ENCODE measurements at regions not wholly inside any gene's neighbourhood (a gene's known extent, or its start where the extent isn't known, plus 50 kb on each side); places are given as distances from the start of the nearest gene placed in this dataset.

DNA sequence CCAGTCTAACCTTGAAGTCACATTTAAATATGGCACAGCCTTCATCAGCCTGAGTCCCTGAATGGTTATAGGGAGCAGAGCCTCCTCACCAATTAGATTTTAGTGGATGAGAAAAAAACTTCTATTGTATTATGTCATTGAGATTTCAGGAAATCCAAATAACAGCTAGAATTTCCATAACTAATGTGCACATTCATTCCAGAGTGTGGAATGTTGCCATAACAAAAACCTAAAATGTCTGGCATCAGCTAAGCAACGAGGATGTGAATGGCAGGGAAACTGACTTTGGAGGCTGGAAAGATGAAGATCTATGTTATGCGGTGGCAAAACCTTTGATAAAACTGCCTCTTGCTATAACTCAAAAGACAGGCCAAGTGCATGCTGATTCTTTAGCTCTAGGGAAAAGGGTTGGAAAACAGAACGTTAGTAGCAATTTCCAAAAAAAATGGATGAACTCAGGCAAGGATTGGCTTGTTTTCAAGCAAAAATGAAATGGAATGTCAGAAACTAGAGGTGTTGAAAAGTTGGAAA lies 91.3 kb upstream of the NFIB start:
- Mint-ChIP-seq H3K9me3 (no peaks in the 10 kb centered on the region), H3K4me3 (no peak overlapping the region), H3K4me1 (no peaks in the 10 kb centered on the region), H3K27me3 (peaks cover 8% of the 10 kb centered on the region), H3K27ac (no peak overlapping the region)
- DNase-seq (no peak), ATAC-seq (no peak)

DNA sequence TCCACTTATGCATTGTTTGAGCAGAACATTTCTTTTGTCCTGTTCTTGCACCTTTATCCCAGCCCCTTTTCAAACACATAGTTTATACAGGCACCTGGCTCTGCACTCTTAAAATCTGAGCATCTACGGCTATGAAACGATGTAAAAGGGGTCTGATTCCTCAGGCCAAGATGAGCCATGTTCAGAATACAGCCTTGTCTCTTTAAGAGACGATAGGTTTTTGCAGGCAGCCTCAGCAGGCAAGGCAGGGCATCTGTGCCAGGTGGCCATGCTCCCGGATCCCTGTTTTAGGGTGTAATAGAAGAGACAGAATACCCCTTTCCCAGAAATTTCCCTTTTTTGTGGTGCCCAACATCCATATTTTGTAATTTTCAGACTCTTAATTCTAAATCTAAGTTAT lies 89.1 kb upstream of the NFIB start:
- DNase-seq (no peak), ATAC-seq (no peak)
- Mint-ChIP-seq H3K27me3 (no peaks in the 10 kb centered on the region), H3K9me3 (no peaks in the 10 kb centered on the region), H3K27ac (no peak overlapping the region), H3K4me3 (no peak overlapping the region), H3K4me1 (no peaks in the 10 kb centered on the region)

DNA sequence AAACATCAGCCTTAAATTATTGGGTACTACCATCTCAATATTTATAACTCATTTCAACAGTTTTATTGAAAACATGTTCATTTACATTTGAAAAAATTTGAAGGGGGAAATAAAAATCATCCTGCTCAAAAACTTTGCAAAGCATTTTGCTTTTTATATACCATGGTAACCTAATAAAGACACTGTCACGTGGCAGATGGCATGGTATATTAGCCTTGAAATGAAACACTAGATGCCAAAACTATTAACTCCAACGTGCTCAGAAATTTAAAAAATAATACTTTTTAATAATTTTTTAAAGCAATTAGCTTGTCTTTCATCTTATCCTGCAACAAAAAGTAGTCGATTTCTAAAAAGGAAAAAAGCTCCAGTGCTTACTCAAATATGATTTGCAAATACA lies 88.6 kb upstream of the NFIB start:
- ATAC-seq (no peak), DNase-seq (no peak)
- H3K27ac Mint-ChIP-seq = no peak overlapping the region
- H3K4me3 Mint-ChIP-seq = no peak overlapping the region
- no peaks in the 10 kb centered on the region for H3K9me3 Mint-ChIP-seq
- H3K4me1 Mint-ChIP-seq = no peaks in the 10 kb centered on the region
- H3K27me3 Mint-ChIP-seq = no peaks in the 10 kb centered on the region

DNA sequence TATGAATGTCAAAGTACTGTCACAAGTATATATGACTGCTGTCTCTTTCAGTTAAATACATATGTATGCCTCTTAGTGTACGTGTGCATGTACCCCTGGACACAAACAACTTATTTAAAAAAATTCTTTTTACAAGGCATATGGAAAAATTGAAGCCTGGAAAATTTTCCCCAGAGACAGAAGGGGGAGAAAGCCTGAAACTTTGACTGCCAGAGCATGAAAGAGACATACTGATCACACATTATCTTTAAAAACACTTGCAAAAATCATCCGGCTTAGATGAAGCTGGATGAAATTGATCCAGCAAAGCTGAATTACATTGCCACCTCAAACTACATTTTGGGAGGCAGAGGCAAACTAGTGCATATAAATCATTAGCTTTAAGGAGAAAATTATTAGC lies 88.0 kb upstream of the NFIB start:
- no peak overlapping the region for H3K27ac Mint-ChIP-seq
- DNase-seq = no peak
- no peaks in the 10 kb centered on the region for H3K9me3 Mint-ChIP-seq
- no peak for ATAC-seq
- no peaks in the 10 kb centered on the region for H3K4me1 Mint-ChIP-seq
- H3K27me3 Mint-ChIP-seq = no peaks in the 10 kb centered on the region
- H3K4me3 Mint-ChIP-seq = no peak overlapping the region

DNA sequence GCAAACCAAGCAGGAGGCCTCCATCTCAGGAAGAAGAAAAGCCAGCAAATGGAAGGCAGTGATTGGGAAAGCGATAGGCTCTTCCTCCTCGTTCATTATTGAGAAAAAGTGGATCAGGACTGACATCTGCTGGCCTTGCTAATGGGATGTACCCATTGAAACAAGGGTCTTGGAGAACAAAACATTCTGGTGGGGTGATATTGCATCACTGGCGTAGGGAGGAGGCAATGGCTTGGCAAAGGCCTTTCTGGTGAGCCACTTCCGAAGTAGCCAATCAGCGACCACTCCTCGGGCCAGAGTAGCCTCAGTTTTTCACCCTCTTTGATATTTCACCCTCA lies 86.7 kb upstream of the NFIB start:
- no peak for DNase-seq
- no peak for ATAC-seq
- Mint-ChIP-seq H3K4me1 (no peaks in the 10 kb centered on the region), H3K27ac (no peak overlapping the region), H3K9me3 (no peaks in the 10 kb centered on the region), H3K27me3 (no peaks in the 10 kb centered on the region), H3K4me3 (no peak overlapping the region)

DNA sequence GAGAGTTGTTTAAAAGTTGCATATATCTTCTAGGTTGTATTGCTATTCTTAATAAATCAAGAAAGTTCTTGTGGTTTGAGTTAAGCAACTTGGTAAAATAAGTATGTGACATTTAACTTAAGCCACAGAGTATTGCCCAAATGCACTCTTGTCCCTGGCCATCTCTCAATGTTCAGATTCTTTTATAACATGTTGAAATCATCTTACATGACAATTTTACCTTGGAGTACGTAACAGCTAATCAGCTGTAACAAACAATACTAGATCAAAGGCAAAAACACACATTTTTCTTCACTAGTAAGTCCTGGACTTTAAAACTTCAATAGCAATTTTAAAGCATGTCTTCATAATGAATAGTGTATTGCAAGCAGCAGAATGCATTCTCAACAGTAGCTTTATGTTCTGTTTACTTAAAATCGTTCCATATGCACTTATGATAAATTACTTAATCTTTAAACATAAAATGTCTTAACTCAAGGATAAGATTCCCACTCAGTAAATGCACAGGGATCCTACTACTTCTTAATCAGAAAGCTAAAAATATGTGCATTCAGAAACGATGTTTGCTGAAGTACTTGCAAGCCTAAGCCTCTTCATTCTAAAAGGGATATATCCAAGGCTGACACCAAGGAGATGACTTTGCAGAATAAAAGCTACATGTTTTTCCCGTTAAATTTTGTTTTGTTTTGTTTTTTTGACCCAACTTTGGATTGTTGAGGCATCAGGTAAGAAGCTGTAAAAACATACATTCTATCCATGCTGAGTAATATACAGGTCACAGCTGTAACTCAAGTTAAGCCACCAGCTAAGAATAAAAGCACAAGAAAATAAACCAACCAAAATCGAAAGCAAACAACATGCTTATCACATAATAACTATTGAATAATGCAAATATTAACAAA lies 86.1 kb upstream of the NFIB start:
- Mint-ChIP-seq H3K27me3 (no peaks in the 10 kb centered on the region), H3K27ac (no peak overlapping the region), H3K9me3 (no peaks in the 10 kb centered on the region), H3K4me1 (no peaks in the 10 kb centered on the region), H3K4me3 (no peak overlapping the region)
- ATAC-seq = no peak
- DNase-seq = no peak

DNA sequence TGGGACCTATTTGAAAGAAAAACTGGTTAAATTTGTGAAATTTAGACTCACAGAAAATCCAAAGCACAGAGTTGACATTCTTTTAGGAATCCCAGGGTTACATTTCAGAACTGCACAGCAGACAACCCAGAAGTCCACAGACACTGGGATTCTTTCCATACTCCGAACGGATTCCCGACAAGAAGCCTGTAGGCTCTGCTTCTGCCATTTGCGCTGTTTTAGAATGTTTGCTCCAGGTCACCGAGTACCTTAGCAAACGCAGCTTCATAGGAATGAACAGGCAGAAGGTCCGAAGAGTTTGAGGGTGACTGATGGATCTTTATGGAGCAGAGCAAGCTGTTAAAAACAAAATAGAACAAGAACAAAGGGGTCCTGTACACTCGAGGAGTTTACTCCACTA lies 84.5 kb upstream of the NFIB start:
- ATAC-seq (no peak), DNase-seq (no peak)
- Mint-ChIP-seq H3K27ac (no peak overlapping the region), H3K4me3 (no peak overlapping the region), H3K9me3 (peaks cover 0 to 7% of the 10 kb centered on the region in 2 donors), H3K27me3 (no peaks in the 10 kb centered on the region), H3K4me1 (no peaks in the 10 kb centered on the region)

DNA sequence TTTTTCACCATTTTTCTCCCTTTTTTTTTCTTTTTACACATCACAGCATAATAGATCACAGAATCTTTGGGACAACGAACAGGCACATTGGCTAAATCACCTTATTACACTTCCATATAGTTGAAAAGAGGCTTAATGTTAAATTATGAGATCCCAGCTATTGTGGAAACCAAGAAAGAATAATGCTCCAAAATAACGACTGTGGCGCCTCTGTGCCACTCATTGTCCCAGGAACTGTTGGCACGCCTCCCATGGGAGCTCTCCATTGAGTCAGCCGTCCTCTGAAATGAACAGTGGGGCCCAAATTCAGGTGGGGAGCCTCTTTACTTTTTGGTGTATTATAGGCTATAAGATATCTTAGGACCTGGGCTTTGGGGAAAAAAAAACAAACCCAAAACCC lies 82.2 kb upstream of the NFIB start:
- no peak overlapping the region for H3K4me3 Mint-ChIP-seq

DNA sequence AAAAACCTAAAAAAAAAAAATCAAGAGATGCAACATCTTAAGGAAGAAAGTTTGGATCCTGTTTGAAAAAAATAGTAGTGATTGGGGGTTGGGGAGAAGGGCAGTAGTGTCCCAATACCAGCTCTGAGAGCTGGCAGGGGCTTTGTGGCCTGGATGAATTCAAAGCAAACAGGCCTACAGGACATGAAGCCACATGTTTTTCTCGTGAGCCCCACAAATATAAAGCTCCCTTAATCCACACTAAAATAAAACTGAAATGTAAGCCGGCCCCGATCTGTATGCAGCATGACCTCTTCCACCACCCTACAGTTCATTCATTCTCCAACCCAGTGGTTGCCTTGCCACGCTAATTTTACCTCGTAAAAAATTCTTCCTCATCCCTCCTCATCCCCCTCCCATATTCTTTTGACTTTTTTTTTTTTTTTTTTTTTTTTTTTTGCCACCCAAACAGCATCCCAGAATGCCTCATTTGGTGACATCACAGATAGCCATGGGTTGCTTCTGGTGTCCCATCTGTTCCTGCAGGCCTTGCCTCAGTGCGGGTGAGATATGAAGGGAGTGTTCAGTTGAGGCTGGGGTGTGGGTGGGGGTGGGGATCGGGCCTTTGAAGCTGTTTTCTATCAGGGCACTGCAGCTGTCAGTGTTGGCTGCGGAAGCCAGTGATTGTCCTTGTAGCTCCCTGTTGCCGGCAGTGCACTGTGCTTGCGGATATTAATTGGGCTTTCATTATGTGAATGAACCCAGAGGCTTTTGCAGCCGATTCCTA lies 81.6 kb upstream of the NFIB start:
- no peak for ATAC-seq
- no peak overlapping the region for H3K4me3 Mint-ChIP-seq
- peaks cover 5 to 7% of the 10 kb centered on the region in 2 donors for H3K9me3 Mint-ChIP-seq
- DNase-seq = no peak
- H3K27me3 Mint-ChIP-seq = no peaks in the 10 kb centered on the region
- no peaks in the 10 kb centered on the region for H3K4me1 Mint-ChIP-seq
- no peak overlapping the region for H3K27ac Mint-ChIP-seq

More for the DNA sequence above, 82.2 kb upstream of the NFIB start:
- peaks cover 5 to 7% of the 10 kb centered on the region in 2 donors for H3K9me3 Mint-ChIP-seq
- DNase-seq = no peak
- H3K27me3 Mint-ChIP-seq = no peaks in the 10 kb centered on the region
- no peak for ATAC-seq
- H3K4me1 Mint-ChIP-seq = no peaks in the 10 kb centered on the region
- no peak overlapping the region for H3K27ac Mint-ChIP-seq

DNA sequence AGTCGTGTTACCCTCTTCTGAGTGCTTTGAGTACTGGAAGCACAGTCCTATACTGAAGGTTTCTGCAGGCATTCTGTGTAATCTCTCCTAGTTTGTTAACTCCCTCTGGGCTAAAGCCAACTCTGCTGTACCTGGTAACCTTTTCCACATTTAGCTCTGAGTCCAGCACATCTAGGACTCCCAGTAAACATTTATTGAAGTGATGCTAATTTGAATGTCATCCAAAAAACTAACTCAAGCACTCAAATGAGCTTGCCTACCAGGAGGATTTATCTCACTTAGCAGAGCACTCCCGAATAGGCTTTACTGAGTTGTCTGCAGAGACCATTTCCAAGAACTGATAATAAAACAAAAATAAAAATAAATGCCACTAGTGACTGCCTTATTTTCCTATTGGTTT lies 79.5 kb upstream of the NFIB start:
- Mint-ChIP-seq H3K27ac (no peak overlapping the region), H3K27me3 (peaks cover 7% of the 10 kb centered on the region), H3K4me3 (no peak overlapping the region), H3K9me3 (peaks cover 5 to 7% of the 10 kb centered on the region in 2 donors), H3K4me1 (no peaks in the 10 kb centered on the region)
- DNase-seq (no peak), ATAC-seq (no peak)

DNA sequence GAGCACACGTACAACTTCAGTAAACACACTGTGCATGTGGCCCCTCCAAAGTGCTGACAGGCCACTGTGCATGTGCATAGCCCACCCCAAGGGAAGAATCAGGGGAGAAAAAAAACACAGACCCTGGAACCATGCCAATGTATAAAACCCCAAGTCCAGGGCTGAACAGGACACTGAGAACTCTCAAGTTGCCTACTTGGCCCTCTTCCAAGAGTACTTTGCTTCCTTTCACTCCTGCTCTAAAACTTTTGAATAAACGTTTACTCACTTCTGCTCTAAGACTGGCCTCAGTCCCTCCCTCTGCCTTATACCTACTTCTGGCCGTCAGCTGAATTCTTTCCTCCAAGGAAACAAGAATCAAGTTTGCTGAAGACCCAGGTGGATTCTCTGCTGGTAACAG lies 77.7 kb upstream of the NFIB start:
- Mint-ChIP-seq H3K27ac (no peak overlapping the region), H3K27me3 (peaks cover 7% of the 10 kb centered on the region), H3K4me1 (no peaks in the 10 kb centered on the region), H3K4me3 (no peak overlapping the region), H3K9me3 (peaks cover 5 to 7% of the 10 kb centered on the region in 2 donors)
- DNase-seq (no peak), ATAC-seq (no peak)

DNA sequence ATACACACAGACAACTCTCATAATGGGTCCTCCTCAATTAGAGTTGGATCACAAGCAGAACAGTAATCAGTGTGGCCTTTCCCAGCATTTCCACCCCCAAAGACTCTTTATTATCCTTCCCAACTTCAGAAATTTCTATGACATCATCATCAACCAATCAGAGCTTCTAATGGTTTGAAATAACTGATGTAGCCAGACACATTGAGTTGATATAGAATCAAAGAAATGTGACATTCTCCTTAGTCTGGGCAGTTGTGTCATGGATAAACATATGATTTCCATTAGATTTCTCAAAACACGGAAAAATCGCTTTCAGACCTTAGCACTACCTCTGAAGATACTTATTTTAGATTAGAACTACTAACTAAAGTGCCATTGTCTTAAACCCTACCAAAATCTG lies 75.7 kb upstream of the NFIB start:
- DNase-seq = no peak
- Mint-ChIP-seq H3K9me3 (peaks cover 5 to 7% of the 10 kb centered on the region in 2 donors), H3K4me1 (no peaks in the 10 kb centered on the region), H3K27me3 (peaks cover 7% of the 10 kb centered on the region), H3K27ac (no peak overlapping the region), H3K4me3 (no peak overlapping the region)
- ATAC-seq = no peak

DNA sequence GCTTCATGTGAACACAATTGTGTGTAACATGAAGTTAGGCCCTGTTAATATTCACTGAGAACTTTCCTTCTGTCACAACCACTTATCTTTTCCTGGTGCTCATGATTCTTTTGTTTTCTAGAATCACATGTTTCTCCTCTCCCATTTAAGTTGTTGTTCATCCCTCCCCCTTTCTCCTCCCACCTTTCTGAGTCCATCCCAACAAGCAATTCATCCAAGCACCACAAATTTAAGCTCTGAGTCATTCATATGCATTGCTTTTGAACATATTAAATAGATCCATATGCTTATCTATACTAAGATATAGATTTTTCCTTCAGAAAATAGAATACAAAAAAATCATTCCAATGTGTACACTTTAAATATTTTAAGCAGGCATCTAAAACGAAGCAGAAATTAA lies 75.2 kb upstream of the NFIB start:
- Mint-ChIP-seq H3K4me3 (no peak overlapping the region), H3K4me1 (no peaks in the 10 kb centered on the region), H3K9me3 (peaks cover 3 to 5% of the 10 kb centered on the region in 2 donors), H3K27ac (no peak overlapping the region), H3K27me3 (peaks cover 7% of the 10 kb centered on the region)
- DNase-seq = no peak
- ATAC-seq = no peak

DNA sequence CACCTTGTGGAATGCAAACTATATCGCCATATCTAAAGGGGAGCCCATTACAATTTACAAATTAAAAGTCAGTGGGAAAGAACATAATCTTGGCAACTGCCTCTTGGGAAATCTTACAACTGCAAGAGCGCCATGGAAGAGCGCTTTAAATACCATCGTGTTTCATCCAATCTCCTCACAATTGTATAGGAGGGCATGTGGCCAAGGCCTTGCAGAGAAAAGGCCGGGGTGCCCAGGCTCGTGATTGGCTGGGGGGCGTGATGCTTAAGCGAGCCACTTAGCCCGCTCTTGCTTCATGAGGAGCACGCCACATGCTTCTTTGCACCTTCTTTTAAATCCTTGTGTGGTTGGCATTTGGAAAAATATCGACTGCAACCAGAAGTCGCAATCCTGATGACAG lies 69.8 kb upstream of the NFIB start:
- H3K27ac Mint-ChIP-seq = no peak overlapping the region
- H3K4me3 Mint-ChIP-seq = no peak overlapping the region
- DNase-seq (no peak), ATAC-seq (no peak)
- H3K27me3 Mint-ChIP-seq = no peaks in the 10 kb centered on the region
- no peaks in the 10 kb centered on the region for H3K9me3 Mint-ChIP-seq
- H3K4me1 Mint-ChIP-seq = no peaks in the 10 kb centered on the region

DNA sequence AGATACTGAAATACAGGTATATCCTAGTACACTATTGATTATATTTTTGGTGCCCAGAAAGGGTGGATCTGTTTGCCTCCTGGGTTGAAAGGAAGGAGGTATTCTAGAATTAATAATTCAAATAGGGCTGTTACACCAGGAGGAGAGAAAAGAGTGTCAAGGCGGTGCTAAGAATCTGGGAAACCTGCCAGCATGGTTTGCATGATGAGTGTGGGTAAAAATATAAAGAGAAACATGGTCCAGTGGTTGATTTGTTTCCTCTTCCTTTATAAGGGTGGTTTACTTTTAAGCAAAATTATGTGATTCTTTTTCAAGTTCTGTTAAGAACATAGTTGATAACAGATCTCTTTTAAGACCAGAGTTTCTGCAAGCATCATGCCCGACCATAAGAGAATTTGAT lies 69.4 kb upstream of the NFIB start:
- Mint-ChIP-seq H3K4me1 (no peaks in the 10 kb centered on the region), H3K27ac (no peak overlapping the region), H3K27me3 (no peaks in the 10 kb centered on the region), H3K4me3 (no peak overlapping the region), H3K9me3 (no peaks in the 10 kb centered on the region)
- DNase-seq (no peak), ATAC-seq (no peak)

DNA sequence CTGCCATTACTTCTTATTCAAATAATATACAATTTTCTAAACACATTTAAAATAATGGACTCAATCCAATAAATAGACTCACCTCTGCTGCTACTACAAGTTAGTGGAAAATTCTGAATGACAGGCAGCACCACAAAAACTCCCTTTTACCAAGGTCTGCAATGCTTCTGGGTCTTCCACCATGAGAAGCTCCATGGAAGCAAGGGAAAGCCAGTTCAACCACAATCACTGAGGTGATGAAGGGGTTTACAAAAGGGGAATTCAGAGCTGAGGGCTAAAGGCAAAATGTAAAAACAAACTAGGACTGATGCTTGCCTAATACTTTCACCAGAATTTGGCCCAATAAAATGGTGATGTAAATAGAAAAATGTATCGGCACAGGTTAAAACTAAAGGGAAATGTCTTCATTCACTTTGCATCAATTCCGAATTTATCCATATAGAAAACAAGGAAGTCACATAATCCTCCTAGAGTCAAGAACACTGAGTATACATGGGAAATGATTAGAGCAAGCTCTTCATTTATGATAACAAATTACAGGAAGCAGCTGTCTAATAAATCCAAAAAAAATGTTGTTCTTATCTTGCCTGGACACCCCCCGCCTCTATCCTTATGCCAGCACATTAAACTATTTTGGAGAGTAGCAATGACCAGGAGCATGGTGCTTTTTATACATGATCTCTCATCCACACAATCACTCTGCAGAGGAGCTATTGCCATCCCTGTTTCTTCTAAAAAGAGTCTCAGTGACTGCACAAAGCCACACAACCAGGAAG lies 66.3 kb upstream of the NFIB start:
- Mint-ChIP-seq H3K4me1 (no peaks in the 10 kb centered on the region), H3K27me3 (no peaks in the 10 kb centered on the region), H3K4me3 (no peak overlapping the region), H3K9me3 (no peaks in the 10 kb centered on the region), H3K27ac (no peak overlapping the region)
- ATAC-seq (no peak), DNase-seq (no peak)

Measured in stimulated activated naive CD8-positive, alpha-beta T cell treated with anti-CD3 and anti-CD28 coated beads, Interleukin-15, amount 100 ng/mL, for 72 hours (primary cell).